PC-9 (cell line): ENCODE measurements at regions not wholly inside any gene's neighbourhood (a gene's known extent, or its start where the extent isn't known, plus 50 kb on each side); places are given as distances from the start of the nearest gene placed in this dataset.

Experiments used
- BruUV-seq: library from RNA; stranded (reverse); fragments of 400-500 nt; replicated peaks from 2 replicates; lab custom pipeline; 2021; lab: Mats Ljungman, UMichigan
- CTCF ChIA-PET: fragments of 300-600 bp; sonication (Branson Sonifier 250); formaldehyde crosslinking; loops from one replicate; lab custom pipeline; 2022; ENCODE audit warnings: antibody characterized with exemption; lab: Charles Lee
- POLR2A ChIA-PET: fragments of 300-600 bp; sonication (Branson Sonifier 250); formaldehyde crosslinking; loops from one replicate; lab custom pipeline; 2022; ENCODE audit warnings: antibody characterized with exemption; ENCODE audit not compliant: unreplicated experiment; lab: Charles Lee
- DNase-seq, 2 experiments: peaks; one replicate each; pipeline versions ENCODE4 v3.0.0 to v3.0.0-alpha.2; 2015 to 2022; ENCODE audit warnings: mixed read lengths in 1 of 2
- H2AFZ ChIP-seq: fragments of 200-600 bp; sonication (generic); 2 replicates; pipeline ENCODE4 v1.8.1; 2017; ENCODE audit warnings: antibody characterized with exemption
- H3F3A ChIP-seq: fragments of 200-600 bp; sonication (generic); 2 replicates; pipeline ENCODE4 v1.8.1; 2017; ENCODE audit warnings: antibody characterized with exemption, mild to moderate bottlenecking, low read depth; ENCODE audit not compliant: insufficient read depth
- H3K27ac ChIP-seq: fragments of 200-600 bp; sonication (generic); 2 replicates; pipeline ENCODE4 v1.6.1; 2016; ENCODE audit warnings: mixed run types
- H3K27me3 ChIP-seq: fragments of 200-600 bp; sonication (generic); 2 replicates; pipeline ENCODE4 v1.6.1; 2016; ENCODE audit warnings: low read depth, mixed run types; ENCODE audit not compliant: insufficient read depth
- H3K36me3 ChIP-seq: fragments of 200-600 bp; sonication (generic); 2 replicates; pipeline ENCODE4 v1.6.1; 2016; ENCODE audit warnings: low read depth, mixed run types
- H3K4me1 ChIP-seq: fragments of 200-600 bp; sonication (generic); replicated peaks from 2 replicates; pipeline ENCODE4 v1.6.1; 2016; ENCODE audit warnings: mixed run types; ENCODE audit not compliant: insufficient read depth
- H3K4me2 ChIP-seq: fragments of 200-600 bp; sonication (generic); 2 replicates; pipeline ENCODE4 v1.6.1; 2017; ENCODE audit warnings: mixed run types
- H3K4me3 ChIP-seq: fragments of 200-600 bp; sonication (generic); 2 replicates; pipeline ENCODE4 v1.6.1; 2016; ENCODE audit warnings: mixed run types
- H3K79me2 ChIP-seq: fragments of 200-600 bp; sonication (generic); 2 replicates; pipeline ENCODE4 v1.6.1; 2017; ENCODE audit warnings: low read depth, mixed run types
- H3K9me2 ChIP-seq: fragments of 200-600 bp; sonication (generic); 2 replicates; pipeline ENCODE4 v1.8.1; 2017; ENCODE audit warnings: mild to moderate bottlenecking; ENCODE audit not compliant: insufficient read depth
- H3K9me3 ChIP-seq: fragments of 200-600 bp; sonication (generic); 2 replicates; pipeline ENCODE4 v1.8.1; 2016; ENCODE audit warnings: low read depth; ENCODE audit not compliant: insufficient read depth
- H4K20me1 ChIP-seq: fragments of 200-600 bp; sonication (generic); 2 replicates; pipeline ENCODE4 v1.8.1; 2017; ENCODE audit not compliant: insufficient read depth
- EZH2 ChIP-seq: fragments of 200-600 bp; sonication (generic); IDR thresholded peaks from 2 replicates; pipeline ENCODE4 v1.8.0; 2017; ENCODE audit warnings: antibody characterized with exemption, low read depth
- intact Hi-C: fragments of 100-400 bp; cut with micrococcal nuclease; formaldehyde crosslinking; loops from one replicate; pipeline ENCODE4 v1.10.0; 2022; ENCODE audit not compliant: unreplicated experiment
- TF ChIP-seq, protein P1 (sequence below): fragments of 200-600 bp; sonication (generic); conservative IDR thresholded peaks from 2 replicates; pipeline ENCODE4 v1.6.1; 2017; ENCODE audit warnings: mixed run types, antibody characterized with exemption, mild to moderate bottlenecking, moderate library complexity

DNA sequence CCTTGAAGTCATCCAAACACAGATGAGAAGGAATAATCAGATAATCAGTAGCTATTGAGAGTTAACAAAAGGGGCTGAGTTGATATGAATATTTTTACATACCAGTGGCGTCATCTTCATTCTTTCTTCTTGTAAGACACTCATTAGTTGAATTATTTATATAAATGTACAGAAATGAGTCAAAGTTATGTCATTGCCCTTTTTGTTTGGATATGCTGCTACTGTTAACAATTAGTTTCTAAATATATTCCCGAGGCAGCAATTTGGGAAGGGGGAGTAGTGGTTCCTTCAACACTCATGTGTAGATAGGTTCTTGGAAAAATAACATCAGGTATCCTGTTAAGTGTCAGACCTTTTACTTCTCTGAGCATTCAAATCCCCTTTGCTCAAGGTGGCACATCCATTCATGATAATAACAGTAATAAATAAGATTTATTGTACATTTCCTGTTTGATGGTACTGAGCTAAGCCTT is 436.6 kb downstream of the SPRY1 start:
- H3K4me1 ChIP-seq: no peaks in the 10 kb centered on the region
- H4K20me1 ChIP-seq: no peaks in the 10 kb centered on the region
- TF ChIP-seq, protein P1, sequence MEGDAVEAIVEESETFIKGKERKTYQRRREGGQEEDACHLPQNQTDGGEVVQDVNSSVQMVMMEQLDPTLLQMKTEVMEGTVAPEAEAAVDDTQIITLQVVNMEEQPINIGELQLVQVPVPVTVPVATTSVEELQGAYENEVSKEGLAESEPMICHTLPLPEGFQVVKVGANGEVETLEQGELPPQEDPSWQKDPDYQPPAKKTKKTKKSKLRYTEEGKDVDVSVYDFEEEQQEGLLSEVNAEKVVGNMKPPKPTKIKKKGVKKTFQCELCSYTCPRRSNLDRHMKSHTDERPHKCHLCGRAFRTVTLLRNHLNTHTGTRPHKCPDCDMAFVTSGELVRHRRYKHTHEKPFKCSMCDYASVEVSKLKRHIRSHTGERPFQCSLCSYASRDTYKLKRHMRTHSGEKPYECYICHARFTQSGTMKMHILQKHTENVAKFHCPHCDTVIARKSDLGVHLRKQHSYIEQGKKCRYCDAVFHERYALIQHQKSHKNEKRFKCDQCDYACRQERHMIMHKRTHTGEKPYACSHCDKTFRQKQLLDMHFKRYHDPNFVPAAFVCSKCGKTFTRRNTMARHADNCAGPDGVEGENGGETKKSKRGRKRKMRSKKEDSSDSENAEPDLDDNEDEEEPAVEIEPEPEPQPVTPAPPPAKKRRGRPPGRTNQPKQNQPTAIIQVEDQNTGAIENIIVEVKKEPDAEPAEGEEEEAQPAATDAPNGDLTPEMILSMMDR: no peak
- TF ChIP-seq EZH2: no peak
- no peaks in the 10 kb centered on the region for H3K36me3 ChIP-seq
- H3K27me3 ChIP-seq: no peaks in the 10 kb centered on the region
- no peak overlapping the region for H3K27ac ChIP-seq
- DNase-seq: no peak
- H3K4me2 ChIP-seq: no peak overlapping the region
- H3K9me3 ChIP-seq: no peaks in the 10 kb centered on the region
- POLR2A ChIA-PET: no interaction called here
- H3F3A ChIP-seq: no peaks in the 10 kb centered on the region; the same call in 1 of the 2 replicates
- CTCF ChIA-PET: no interaction called here
- H3K4me3 ChIP-seq: no peak overlapping the region
- BruUV-seq: no TSS peak
- H2AFZ ChIP-seq: no peak overlapping the region
- H3K79me2 ChIP-seq: no peaks in the 10 kb centered on the region
- H3K9me2 ChIP-seq: no peaks in the 10 kb centered on the region
- intact Hi-C loops: no loop called here

DNA sequence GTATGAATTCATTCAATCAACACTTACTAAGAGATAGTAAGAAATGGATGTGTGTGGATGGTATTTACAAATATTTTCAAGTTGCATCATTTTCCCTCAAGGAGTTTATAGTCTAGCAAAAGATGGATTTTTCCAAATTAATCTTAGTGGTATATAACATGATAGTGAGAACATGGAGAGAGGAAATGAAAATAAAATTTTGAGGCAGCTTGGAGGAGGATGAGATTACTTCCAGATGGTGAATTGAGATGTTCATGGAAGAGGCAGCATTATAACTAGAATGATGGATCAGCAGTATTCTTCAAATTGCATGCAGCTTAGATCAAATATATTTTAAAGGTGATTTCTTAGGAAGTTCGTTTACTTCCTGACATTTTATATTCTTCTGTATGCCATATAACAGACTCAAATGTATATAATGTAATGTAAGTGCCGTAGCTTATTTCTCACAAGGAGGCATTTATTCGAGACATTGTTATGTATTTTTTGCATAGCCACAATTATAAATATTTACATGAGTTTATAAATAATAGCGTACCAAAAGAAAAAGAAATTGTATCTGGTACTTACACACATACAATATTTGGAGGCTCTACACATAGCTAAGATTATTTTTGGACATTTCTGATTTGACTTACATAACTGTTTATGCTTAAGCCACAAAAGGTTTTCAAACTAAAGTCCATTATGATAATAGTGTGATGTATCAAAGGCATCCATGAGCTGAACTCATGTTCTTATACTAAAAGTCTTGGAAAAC is 439.4 kb downstream of the SPRY1 start:
- Histone ChIP-seq H4K20me1 (no peaks in the 10 kb centered on the region), H3K4me3 (no peak overlapping the region)
- CTCF ChIA-PET: interaction anchor here (0.6 kb wide), 1 partner anchor 125 kb away, joined by 3 read pairs; no protein-coding TSS in a partner anchor

DNA sequence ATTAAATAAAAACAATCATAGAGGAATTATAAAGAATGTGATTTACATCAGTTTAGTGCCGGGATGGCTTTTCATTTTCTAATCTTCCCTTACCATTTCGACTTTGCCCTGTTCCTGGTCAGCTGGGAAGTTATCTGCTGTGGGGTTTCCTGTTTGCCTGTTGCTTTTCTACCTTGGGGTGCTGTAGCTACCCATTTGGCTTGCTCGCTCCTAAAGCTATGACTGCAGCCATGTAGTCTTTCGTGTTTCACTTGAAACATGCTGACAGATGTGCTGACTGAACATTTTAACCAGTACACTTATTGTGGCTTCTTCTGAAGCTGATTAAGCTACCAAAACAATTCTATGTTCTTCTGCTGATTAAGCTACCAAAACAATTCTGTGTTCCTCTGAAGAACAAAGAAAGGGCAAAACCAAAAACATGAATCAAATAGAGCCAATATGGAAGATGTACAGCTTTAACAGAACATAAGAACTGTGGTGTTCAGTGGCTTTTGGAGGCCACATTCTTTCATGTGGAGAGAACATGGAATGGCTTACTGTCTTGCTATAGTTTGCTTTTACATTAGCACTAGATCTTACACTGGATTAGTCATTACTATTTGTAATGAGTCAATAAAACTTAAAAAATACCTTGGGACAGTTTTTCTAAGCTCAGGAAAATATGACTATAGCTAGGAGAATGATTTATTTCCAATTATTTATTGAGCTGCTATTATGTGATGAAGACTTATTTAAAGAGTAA is 440.4 kb downstream of the SPRY1 start:
- no peaks in the 10 kb centered on the region for H3K27me3 ChIP-seq
- POLR2A ChIA-PET: no interaction called here

More for the DNA sequence above, 439.4 kb downstream of the SPRY1 start:
- Histone ChIP-seq H3K27ac (no peak overlapping the region), H3K79me2 (no peaks in the 10 kb centered on the region), H3K36me3 (no peaks in the 10 kb centered on the region), H3K9me2 (no peaks in the 10 kb centered on the region), H2AFZ (no peak overlapping the region), H3K4me2 (no peak overlapping the region), H3K4me1 (no peaks in the 10 kb centered on the region), H3K9me3 (no peaks in the 10 kb centered on the region), H3K27me3 (no peaks in the 10 kb centered on the region), H3F3A (no peaks in the 10 kb centered on the region; the same call in 1 of the 2 replicates)
- no peak for DNase-seq
- intact Hi-C loops: no loop called here
- TF ChIP-seq, protein P1: no peak
- no peak for TF ChIP-seq EZH2
- BruUV-seq: no TSS peak
- POLR2A ChIA-PET: no interaction called here

More for the DNA sequence above, 440.4 kb downstream of the SPRY1 start:
- Histone ChIP-seq H3K36me3 (no peaks in the 10 kb centered on the region), H3F3A (no peaks in the 10 kb centered on the region; the same call in 1 of the 2 replicates), H4K20me1 (no peaks in the 10 kb centered on the region), H3K4me1 (no peaks in the 10 kb centered on the region), H2AFZ (0 out of 2 replicates have a peak overlapping the region, but pooled peaks have one; percentile 17), H3K79me2 (no peaks in the 10 kb centered on the region), H3K9me2 (no peaks in the 10 kb centered on the region), H3K4me2 (no peak overlapping the region), H3K4me3 (no peak overlapping the region), H3K27ac (no peak overlapping the region), H3K9me3 (no peaks in the 10 kb centered on the region)
- no TSS peak for BruUV-seq
- no peak for DNase-seq
- TF ChIP-seq, protein P1: no peak
- no peak for TF ChIP-seq EZH2
- CTCF ChIA-PET: interaction anchor here (0.6 kb wide), 1 partner anchor 120 kb away, joined by 4 read pairs; no protein-coding TSS in a partner anchor
- intact Hi-C loops: no loop called here
